BLaER1 (cell line): ENCODE measurements at regions not wholly inside any gene's neighbourhood (a gene's known extent, or its start where the extent isn't known, plus 50 kb on each side); places are given as distances from the start of the nearest gene placed in this dataset.
"Not testable (repeated sequence)": the region's sequence is repeated elsewhere in the genome, so short reads cannot be mapped to it uniquely, and the experiment has no call there.

ENCODE experiments used
- H3K27ac ChIP-seq: shearing (Covaris generic); formaldehyde crosslinking; 2 replicates; pipeline ENCODE4 v1.8.1; 2022
- H3K27me3 ChIP-seq: shearing (Covaris generic); formaldehyde crosslinking; 2 replicates; pipeline ENCODE4 v1.8.1; 2022
- H3K36me3 ChIP-seq: shearing (Covaris generic); formaldehyde crosslinking; 2 replicates; pipeline ENCODE4 v1.8.1; 2022
- H3K4me1 ChIP-seq: shearing (Covaris generic); formaldehyde crosslinking; 2 replicates; pipeline ENCODE4 v1.8.1; 2022
- H3K4me2 ChIP-seq: shearing (Covaris generic); formaldehyde crosslinking; 2 replicates; pipeline ENCODE4 v1.8.1; 2022
- H3K4me3 ChIP-seq: shearing (Covaris generic); formaldehyde crosslinking; 2 replicates; pipeline ENCODE4 v1.8.1; 2022
- H3K9ac ChIP-seq: shearing (Covaris generic); formaldehyde crosslinking; 2 replicates; pipeline ENCODE4 v1.8.1; 2022
- H3K9me3 ChIP-seq: shearing (Covaris generic); formaldehyde crosslinking; 2 replicates; pipeline ENCODE4 v1.8.1; 2022
- H4K20me1 ChIP-seq: shearing (Covaris generic); formaldehyde crosslinking; 2 replicates; pipeline ENCODE4 v1.8.1; 2022
- Cebpa-rat ChIP-seq: shearing (Covaris generic); IDR thresholded peaks from 2 replicates; pipeline ENCODE4 v1.8.1; 2022

DNA sequence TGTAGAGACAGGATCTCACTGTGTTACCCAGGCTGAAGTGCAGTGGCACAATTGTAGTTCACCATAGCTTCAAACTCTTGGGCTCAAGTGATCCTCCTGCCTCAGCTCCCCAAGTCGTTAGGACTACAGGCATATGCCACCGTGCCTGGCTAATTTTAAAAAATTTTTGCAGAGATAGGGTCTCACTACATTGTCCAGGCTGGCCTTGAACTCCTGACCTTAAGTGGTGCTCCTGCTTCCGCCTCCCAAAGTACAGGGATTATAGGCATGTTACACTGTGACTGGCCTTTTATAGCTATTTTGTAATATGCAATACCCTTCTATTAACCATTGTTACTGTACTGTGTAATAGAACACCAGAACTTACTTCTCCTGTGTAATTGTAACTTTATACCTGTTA lies 139.3 kb upstream of the ZNF267 start:
- no peak for TF ChIP-seq Cebpa-rat
- H3K4me2 ChIP-seq = no peak overlapping the region
- H3K27ac ChIP-seq = no peak overlapping the region
- no peaks in the 10 kb centered on the region for H3K27me3 ChIP-seq
- no peak overlapping the region for H3K4me3 ChIP-seq
- peaks cover 80% of the 10 kb centered on the region for H3K36me3 ChIP-seq
- no peaks in the 10 kb centered on the region for H4K20me1 ChIP-seq
- H3K9ac ChIP-seq = no peak overlapping the region
- peaks cover 83% of the 10 kb centered on the region for H3K9me3 ChIP-seq
- H3K4me1 ChIP-seq = no peaks in the 10 kb centered on the region

DNA sequence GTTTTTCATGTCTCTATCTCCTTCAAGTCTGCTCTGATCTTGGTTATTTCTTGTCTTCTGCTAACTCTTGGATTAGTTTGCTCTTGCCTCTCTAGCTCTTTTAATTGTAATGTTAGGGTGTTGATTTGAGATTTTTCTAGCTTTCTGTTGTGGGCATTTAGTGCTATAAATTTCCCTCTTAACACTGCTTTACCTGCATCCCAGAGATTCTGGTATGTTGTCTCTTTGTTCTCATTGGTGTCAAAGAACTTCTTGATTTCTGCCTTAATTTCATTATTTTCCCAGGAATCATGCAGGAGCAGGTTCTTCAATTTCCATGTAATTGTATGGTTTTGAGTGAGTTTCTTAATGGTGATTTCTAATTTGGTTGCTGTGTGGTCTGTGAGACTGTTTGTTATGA lies 128.5 kb upstream of the ZNF267 start:
- H3K9ac ChIP-seq, H3K27me3 ChIP-seq, H3K4me3 ChIP-seq, H3K4me1 ChIP-seq, H4K20me1 ChIP-seq, H3K27ac ChIP-seq, H3K4me2 ChIP-seq: not testable (repeated sequence)
- Histone ChIP-seq H3K36me3 (peaks cover 88% of the 10 kb centered on the region), H3K9me3 (peaks cover 96% of the 10 kb centered on the region)

DNA sequence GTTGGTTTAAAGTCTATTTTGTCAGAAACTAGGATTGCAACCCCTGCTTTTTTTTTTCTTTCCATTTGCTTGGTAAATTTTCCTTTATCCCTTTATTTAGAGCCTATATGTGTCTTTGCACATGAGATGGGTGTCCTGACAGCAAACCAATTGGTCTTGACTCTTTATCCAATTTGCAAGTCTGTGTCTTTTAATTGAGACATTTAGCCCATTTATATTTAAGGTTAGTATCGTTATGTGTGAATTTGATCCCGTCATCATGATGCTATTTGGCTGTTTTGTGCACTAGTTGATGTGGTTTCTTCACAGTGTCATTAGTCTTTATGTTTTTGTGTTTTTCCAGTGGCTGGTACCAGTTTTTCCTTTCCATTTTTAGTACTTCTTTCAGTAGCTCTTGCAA lies 127.7 kb upstream of the ZNF267 start:
- peaks cover 96% of the 10 kb centered on the region for H3K9me3 ChIP-seq
- H4K20me1 ChIP-seq = no peaks in the 10 kb centered on the region
- H3K4me3 ChIP-seq = no peak overlapping the region
- no peak overlapping the region for H3K9ac ChIP-seq
- no peaks in the 10 kb centered on the region for H3K4me1 ChIP-seq
- no peak for TF ChIP-seq Cebpa-rat
- no peak overlapping the region for H3K27ac ChIP-seq
- H3K36me3 ChIP-seq = peaks cover 88% of the 10 kb centered on the region
- no peak overlapping the region for H3K4me2 ChIP-seq
- no peaks in the 10 kb centered on the region for H3K27me3 ChIP-seq

DNA sequence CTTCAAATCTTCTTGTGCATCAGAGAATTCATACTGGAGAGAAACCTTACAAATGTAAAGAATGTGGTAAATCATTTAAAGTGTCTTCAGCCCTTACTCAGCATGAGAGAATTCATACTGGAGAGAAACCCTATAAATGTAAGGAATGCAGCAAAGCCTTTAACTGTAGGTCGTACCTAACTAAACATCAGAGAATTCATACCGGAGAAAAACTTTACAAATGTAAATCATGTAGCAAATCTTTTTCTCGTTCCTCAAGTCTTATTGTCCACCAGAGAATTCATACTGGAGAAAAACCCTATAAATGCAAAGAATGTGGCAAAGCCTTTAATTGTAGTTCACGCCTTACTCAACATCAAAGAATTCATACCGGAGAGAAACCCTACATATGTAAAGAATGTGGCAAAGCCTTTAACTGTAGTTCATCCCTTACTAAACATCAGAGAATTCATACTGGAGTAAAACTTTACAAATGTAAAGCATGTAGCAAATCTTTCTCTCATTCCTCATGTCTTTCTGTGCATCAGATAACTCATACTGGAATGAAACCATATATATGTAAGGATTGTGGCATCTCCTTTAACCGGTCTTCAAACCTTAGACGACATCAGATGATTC lies 118.5 kb upstream of the ZNF267 start:
- Histone ChIP-seq H3K4me1 (no peaks in the 10 kb centered on the region), H4K20me1 (no peaks in the 10 kb centered on the region), H3K9me3 (peaks cover 92% of the 10 kb centered on the region), H3K27me3 (no peaks in the 10 kb centered on the region), H3K9ac (no peak overlapping the region), H3K4me3 (peak overlapping the region; percentile 19; the same call in 1 of the 2 replicates), H3K36me3 (peaks cover 83% of the 10 kb centered on the region), H3K27ac (no peak overlapping the region), H3K4me2 (no peak overlapping the region)
- no peak for TF ChIP-seq Cebpa-rat

DNA sequence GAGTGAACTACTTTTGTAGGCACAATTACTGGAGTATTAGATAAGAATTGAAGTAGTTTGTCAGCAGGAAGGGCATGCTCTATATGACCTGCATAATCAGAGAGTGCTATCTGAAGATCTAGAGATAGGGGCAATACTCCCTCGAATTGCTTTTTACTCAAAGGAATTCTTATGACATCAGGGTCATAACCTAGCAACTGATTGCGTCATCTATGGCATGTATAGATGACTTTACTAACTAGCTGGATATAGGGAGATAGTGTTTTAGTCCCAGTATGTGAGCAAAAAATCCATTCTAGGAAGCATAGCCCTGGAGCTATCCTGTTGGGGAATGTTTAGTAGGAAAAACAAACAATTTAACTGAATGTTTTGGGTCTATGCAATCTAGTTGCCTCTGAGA lies 109.5 kb upstream of the ZNF267 start:
- H3K9me3 ChIP-seq = peaks cover 90% of the 10 kb centered on the region

DNA sequence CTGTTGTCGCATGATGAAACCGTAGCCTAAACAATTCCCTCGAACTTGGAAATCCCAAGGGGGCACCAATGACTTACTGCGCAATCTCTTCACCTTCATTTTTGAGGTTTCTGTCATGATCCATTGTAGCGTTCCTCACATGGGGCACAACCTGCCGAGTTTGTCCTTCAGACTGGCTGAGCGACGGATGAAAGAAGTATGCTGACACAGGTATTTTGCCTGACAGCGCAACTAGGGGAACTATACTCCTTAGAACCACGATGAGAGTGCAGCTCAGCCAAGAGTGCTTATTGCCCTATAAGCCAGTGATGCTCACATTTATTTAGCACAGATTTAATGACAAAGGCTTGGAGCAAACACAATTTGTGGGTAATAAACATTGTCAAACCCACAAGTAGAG lies 106.3 kb upstream of the ZNF267 start:
- Histone ChIP-seq H3K27me3 (no peaks in the 10 kb centered on the region), H3K4me1 (no peaks in the 10 kb centered on the region), H3K4me3 (no peak overlapping the region), H4K20me1 (no peaks in the 10 kb centered on the region), H3K27ac (no peak overlapping the region), H3K9me3 (peaks cover 98% of the 10 kb centered on the region), H3K4me2 (no peak overlapping the region), H3K36me3 (peaks cover 41% of the 10 kb centered on the region), H3K9ac (no peak overlapping the region)
- TF ChIP-seq Cebpa-rat = no peak

More for the DNA sequence above, 109.5 kb upstream of the ZNF267 start:
- Histone ChIP-seq H3K27me3 (no peaks in the 10 kb centered on the region), H3K27ac (no peak overlapping the region), H3K9ac (no peak overlapping the region), H3K4me3 (no peak overlapping the region), H3K4me1 (no peaks in the 10 kb centered on the region), H4K20me1 (no peaks in the 10 kb centered on the region), H3K36me3 (peaks cover 36% of the 10 kb centered on the region), H3K4me2 (no peak overlapping the region)
- no peak for TF ChIP-seq Cebpa-rat

DNA sequence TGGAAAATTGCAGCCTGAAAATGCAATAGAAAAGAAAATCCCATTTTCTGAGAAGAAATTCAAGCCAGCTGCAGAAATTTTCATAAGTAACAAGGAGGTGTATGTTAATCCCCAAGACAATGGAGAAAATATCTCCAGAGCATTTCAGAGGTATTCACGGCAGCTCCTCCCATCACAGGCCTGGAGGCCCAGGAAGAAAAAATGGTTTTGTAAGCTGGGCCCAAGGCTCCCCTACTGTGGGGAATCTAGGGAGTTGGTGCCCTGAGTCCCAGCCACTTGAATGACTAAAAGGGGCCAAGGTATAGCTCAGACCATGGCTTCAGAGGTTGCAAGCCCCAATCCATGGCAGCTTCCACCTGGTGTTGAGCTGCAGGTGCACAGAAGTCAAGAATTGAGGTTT lies 93.3 kb upstream of the ZNF267 start:
- Histone ChIP-seq H4K20me1 (no peaks in the 10 kb centered on the region), H3K4me1 (no peaks in the 10 kb centered on the region), H3K4me2 (no peak overlapping the region), H3K9ac (no peak overlapping the region), H3K4me3 (no peak overlapping the region), H3K36me3 (0 out of 2 replicates have a peak, but pooled peaks cover 9% of the 10 kb centered on the region), H3K27ac (no peak overlapping the region), H3K9me3 (peaks cover 78% of the 10 kb centered on the region), H3K27me3 (no peaks in the 10 kb centered on the region)
- no peak for TF ChIP-seq Cebpa-rat

DNA sequence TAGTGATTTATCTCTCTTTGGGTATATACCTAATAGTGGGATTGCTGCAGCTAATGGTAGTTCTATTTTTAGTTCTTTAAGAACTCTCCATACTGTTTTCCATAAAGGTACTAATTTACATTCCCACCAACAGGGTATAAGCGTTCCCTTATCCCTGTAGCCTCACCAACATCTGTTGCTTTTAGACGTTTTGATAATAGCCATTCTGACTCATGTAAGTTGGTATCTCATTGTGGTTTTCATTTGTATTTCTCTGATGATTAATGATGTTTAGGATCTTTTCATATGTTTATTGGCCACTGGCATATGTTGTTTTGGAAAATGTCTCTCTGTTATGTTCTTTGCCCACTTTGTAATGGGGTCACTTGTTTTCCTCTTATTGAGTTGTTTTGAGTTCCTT lies 88.5 kb upstream of the ZNF267 start:
- Histone ChIP-seq H3K4me2 (no peak overlapping the region), H3K4me1 (no peaks in the 10 kb centered on the region), H3K4me3 (no peak overlapping the region), H3K27ac (no peak overlapping the region), H4K20me1 (no peaks in the 10 kb centered on the region), H3K9me3 (peaks cover 80% of the 10 kb centered on the region), H3K9ac (no peak overlapping the region), H3K36me3 (0 out of 2 replicates have a peak, but pooled peaks cover 9% of the 10 kb centered on the region), H3K27me3 (no peaks in the 10 kb centered on the region)
- TF ChIP-seq Cebpa-rat = no peak

DNA sequence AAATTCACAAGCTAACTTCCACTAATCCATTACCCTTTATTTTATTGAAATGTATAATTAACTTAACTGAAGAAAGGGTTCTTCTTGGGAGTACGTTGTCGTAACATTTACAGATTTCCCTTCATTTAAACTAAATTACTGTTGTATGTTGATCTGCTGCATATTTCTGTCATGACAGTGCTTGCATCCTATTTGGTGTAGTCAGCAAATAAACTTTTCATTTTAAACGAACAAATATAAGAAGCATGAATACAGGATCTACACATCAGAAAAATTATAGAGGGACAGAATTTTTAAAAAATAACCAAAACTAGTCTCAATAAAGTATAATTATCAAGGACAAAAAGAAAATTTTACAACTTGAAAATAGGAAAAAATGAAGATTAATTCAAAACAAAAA lies 66.5 kb upstream of the ZNF267 start:
- H3K9ac ChIP-seq = no peak overlapping the region
- no peak for TF ChIP-seq Cebpa-rat
- H3K36me3 ChIP-seq = no peaks in the 10 kb centered on the region

DNA sequence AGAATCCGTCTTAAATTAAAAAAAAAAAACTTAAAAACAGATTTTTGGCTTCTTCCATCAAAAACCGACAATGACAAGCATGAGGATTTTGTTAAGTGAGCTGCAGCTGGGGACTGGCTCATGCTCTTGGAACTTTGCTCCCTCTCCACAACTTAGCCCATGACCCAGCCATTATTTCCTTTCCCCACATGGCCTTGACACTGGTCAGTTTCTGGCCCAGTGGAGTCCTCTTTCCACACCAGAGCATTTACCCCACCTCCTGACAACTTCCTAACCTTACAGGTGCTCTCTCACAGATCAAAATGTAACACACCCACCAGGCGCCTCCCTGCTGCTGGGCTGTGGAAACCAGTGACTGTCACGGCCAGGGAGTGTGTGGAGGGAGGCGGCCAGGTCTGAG lies 62.7 kb upstream of the ZNF267 start:
- H3K36me3 ChIP-seq = no peaks in the 10 kb centered on the region
- no peak overlapping the region for H3K27ac ChIP-seq
- no peak for TF ChIP-seq Cebpa-rat
- H3K9me3 ChIP-seq = peaks cover 11% of the 10 kb centered on the region
- no peaks in the 10 kb centered on the region for H3K27me3 ChIP-seq
- no peak overlapping the region for H3K9ac ChIP-seq
- peaks cover 11% of the 10 kb centered on the region for H3K4me1 ChIP-seq
- no peak overlapping the region for H3K4me2 ChIP-seq
- no peaks in the 10 kb centered on the region for H4K20me1 ChIP-seq
- H3K4me3 ChIP-seq = no peak overlapping the region

More for the DNA sequence above, 66.5 kb upstream of the ZNF267 start:
- H3K4me2 ChIP-seq = no peak overlapping the region; the same call in 1 of the 2 replicates
- no peaks in the 10 kb centered on the region for H3K27me3 ChIP-seq
- no peaks in the 10 kb centered on the region for H4K20me1 ChIP-seq
- H3K27ac ChIP-seq = no peak overlapping the region
- H3K9me3 ChIP-seq = peaks cover 31% of the 10 kb centered on the region
- peaks cover 12% of the 10 kb centered on the region for H3K4me1 ChIP-seq
- H3K4me3 ChIP-seq = no peak overlapping the region

DNA sequence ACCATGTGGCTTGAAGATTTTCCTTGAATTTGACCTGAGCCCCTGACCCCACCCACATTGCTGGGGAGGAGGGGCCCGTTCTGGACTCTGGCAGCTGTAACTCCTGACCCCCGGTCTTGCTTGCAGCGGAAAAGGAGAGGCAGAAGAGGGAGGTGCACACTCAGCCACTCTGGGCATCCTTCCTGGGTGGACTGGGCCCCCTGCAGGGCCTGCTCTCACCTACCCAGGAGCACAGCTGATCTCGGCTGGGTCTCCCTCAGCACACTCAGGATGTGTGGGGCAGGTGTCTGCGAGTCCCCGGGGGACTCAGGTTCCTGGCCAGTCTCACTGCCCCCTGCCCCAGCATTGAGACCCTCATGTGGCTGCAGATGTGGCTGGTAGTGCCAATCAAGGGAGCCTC lies 57.5 kb upstream of the ZNF267 start:
- not testable (repeated sequence) for H3K4me1 ChIP-seq, H3K4me3 ChIP-seq, H3K4me2 ChIP-seq

More for the DNA sequence above, 57.5 kb upstream of the ZNF267 start:
- not testable (repeated sequence) for H4K20me1 ChIP-seq, H3K27ac ChIP-seq, H3K27me3 ChIP-seq, H3K36me3 ChIP-seq, H3K9ac ChIP-seq
- peaks cover 25% of the 10 kb centered on the region for H3K9me3 ChIP-seq
